DOHH2 (cell line): ENCODE measurements at regions not wholly inside any gene's neighbourhood (a gene's known extent, or its start where the extent isn't known, plus 50 kb on each side); places are given as distances from the start of the nearest gene placed in this dataset.

Experiments
- CTCF ChIP-seq: fragments of 200-600 bp; sonication (generic); IDR thresholded peaks from one replicate; pipeline ENCODE4 v1.5.1; 2014; ENCODE audit warnings: antibody characterized with exemption, mild to moderate bottlenecking, low read depth, low read length; ENCODE audit not compliant: poor library complexity, severe bottlenecking
- EZH2phosphoT487 ChIP-seq: fragments of 200-600 bp; sonication (generic); IDR thresholded peaks from 2 replicates; pipeline ENCODE4 v1.6.1; 2017; ENCODE audit warnings: borderline replicate concordance, mild to moderate bottlenecking, antibody characterized with exemption, low read length, moderate library complexity, mixed read lengths

GRCh38 chr13:82438320-82438719 lies 1444.0 kb downstream of the SLITRK1 start:
- TF ChIP-seq CTCF = no peak
- TF ChIP-seq EZH2phosphoT487 = no peak
